Body of pancreas (tissue), 4 donors: ENCODE measurements at regions not wholly inside any gene's neighbourhood (a gene's known extent, or its start where the extent isn't known, plus 50 kb on each side); places are given as distances from the start of the nearest gene placed in this dataset.

Source experiments
- ATAC-seq: fragments of 150-250 bp; one replicate; pipeline ENCODE4 v1.9.1; 2016
- DNase-seq, 4 donors: peaks; one replicate each; pipeline ENCODE4 v3.0.0-alpha.2; 2019
- H3K27ac ChIP-seq, 4 donors: fragments of 200-600 bp; sonication (generic); 1 replicate in 3 of 4; 2 replicates in 1 of 4; pipeline versions ENCODE4 v1.5.1 to v1.6.1; 2016 to 2019; ENCODE audit warnings: mild to moderate bottlenecking in 1 of 4, mixed read lengths in 1 of 4, moderate library complexity in 1 of 4
- H3K27me3 ChIP-seq, 2 donors: fragments of 200-600 bp; sonication (generic); one replicate each; pipeline ENCODE4 v1.6.0; 2016; ENCODE audit warnings: mild to moderate bottlenecking in 1 of 2
- H3K36me3 ChIP-seq, 2 donors: fragments of 200-600 bp; sonication (generic); replicated peaks in 1 of 2; 2 replicates each; pipeline ENCODE4 v1.5.1; 2016; ENCODE audit warnings: low read depth in 2 of 2; ENCODE audit not compliant: insufficient read depth in 1 of 2
- H3K4me1 ChIP-seq: fragments of 200-600 bp; sonication (generic); one replicate; pipeline ENCODE4 v1.6.0; 2016
- H3K4me3 ChIP-seq, 2 donors: fragments of 200-600 bp; sonication (generic); 1 replicate in 1 of 2; 2 replicates in 1 of 2; pipeline ENCODE4 v1.5.1; 2016 to 2019
- H3K9me3 ChIP-seq, 3 donors: fragments of 200-600 bp; sonication (generic); 1 replicate in 2 of 3; 2 replicates in 1 of 3; pipeline ENCODE4 v1.5.1; 2016
- CTCF ChIP-seq, 7 experiments: fragments of 450-650 bp in 4 of 7; fragments of 200-600 bp in 3 of 7; sonication (generic) in 3 of 7; IDR thresholded peaks; one replicate each; pipeline ENCODE4 v1.5.1; 2016 to 2019; ENCODE audit warnings: antibody characterized with exemption in 7 of 7
- POLR2A ChIP-seq, 3 donors: fragments of 450-650 bp; IDR thresholded peaks; one replicate each; pipeline ENCODE4 v1.6.1; 2016; ENCODE audit warnings: antibody characterized with exemption in 3 of 3, mild to moderate bottlenecking in 2 of 3
- WGBS, 2 donors: methylation state at CpG; one replicate each; pipeline ENCODE4 v1.1.5; 2017; 5-methylcytosine and 5-hydroxymethylcytosine counted together
- intact Hi-C: fragments of 100-400 bp; cut with DNase I; formaldehyde crosslinking; loops from one replicate; pipeline ENCODE4 v1.15.1; 2023

GRCh38 chr3:40621252-40621651 is 96.5 kb downstream of the ZNF621 start:
- ATAC-seq, result no peak
- no peaks in the 10 kb centered on the region for H3K36me3 ChIP-seq
- H3K4me1 ChIP-seq, result no peaks in the 10 kb centered on the region
- no peak overlapping the region for H3K4me3 ChIP-seq
- 53 to 54% methylated on average over 4 of the region's 4 CpGs for WGBS, 2 donors
- H3K9me3 ChIP-seq, result no peaks in the 10 kb centered on the region
- intact Hi-C loops, result no loop called here
- no peaks in the 10 kb centered on the region for H3K27me3 ChIP-seq
- no peak overlapping the region for H3K27ac ChIP-seq
- no peak for TF ChIP-seq POLR2A (IDR thresholded peaks at IDR 0.05)
- no peak for TF ChIP-seq CTCF (IDR thresholded peaks at IDR 0.05)
- peak in 1 of 4 donors; percentile 16 for DNase-seq

- 16 to 29% methylated on average over 1 of the region's 1 CpG for WGBS, 2 donors
- Histone ChIP-seq H3K27ac (no peak overlapping the region), H3K4me3 (no peak overlapping the region), H3K9me3 (peaks cover 0 to under 1% (median 0%) of the 10 kb centered on the region in 3 donors), H3K4me1 (no peaks in the 10 kb centered on the region), H3K36me3 (no peaks in the 10 kb centered on the region), H3K27me3 (no peaks in the 10 kb centered on the region)
- ATAC-seq (no peak), DNase-seq (peak in 1 of 4 donors; percentile 5)
- intact Hi-C loops, result no loop called here
- TF ChIP-seq CTCF (IDR thresholded peaks at IDR 0.05) (no peak), POLR2A (IDR thresholded peaks at IDR 0.05) (no peak)
These were observed 98.8 kb downstream of the ZNF621 start for GRCh38 chr3:40623567-40623966.

- no peak for TF ChIP-seq CTCF (IDR thresholded peaks at IDR 0.05)
- no peak for TF ChIP-seq POLR2A (IDR thresholded peaks at IDR 0.05)
- H3K36me3 ChIP-seq, result no peaks in the 10 kb centered on the region
- H3K27ac ChIP-seq, result no peak overlapping the region
- ATAC-seq (no peak), DNase-seq (no peak)
- 64 to 85% methylated on average over 2 of the region's 2 CpGs for WGBS, 2 donors
- H3K4me3 ChIP-seq, result no peak overlapping the region
- no peaks in the 10 kb centered on the region for H3K27me3 ChIP-seq
- intact Hi-C loops, result no loop called here
- no peaks in the 10 kb centered on the region for H3K4me1 ChIP-seq
- peaks cover 0 to 7% (median 0%) of the 10 kb centered on the region in 3 donors for H3K9me3 ChIP-seq
These were observed 99.5 kb downstream of the ZNF621 start for GRCh38 chr3:40624189-40624769.

- intact Hi-C loops, result no loop called here
- H3K36me3 ChIP-seq, result no peaks in the 10 kb centered on the region
- peaks cover 0 to 10% (median 0%) of the 10 kb centered on the region in 3 donors for H3K9me3 ChIP-seq
These were observed 102.3 kb downstream of the ZNF621 start for GRCh38 chr3:40627095-40627494.

More at GRCh38 chr3:40627095-40627494, 102.3 kb downstream of the ZNF621 start:
- H3K27ac ChIP-seq, result no peak overlapping the region
- WGBS, 2 donors, result 42 to 58% methylated on average over 1 of the region's 1 CpG
- H3K27me3 ChIP-seq, result no peaks in the 10 kb centered on the region
- H3K4me1 ChIP-seq, result no peaks in the 10 kb centered on the region
- no peak for DNase-seq
- H3K4me3 ChIP-seq, result no peak overlapping the region
- ATAC-seq, result no peak
- no peak for TF ChIP-seq POLR2A (IDR thresholded peaks at IDR 0.05)
- no peak for TF ChIP-seq CTCF (IDR thresholded peaks at IDR 0.05)
